Stimulated activated naive CD8-positive, alpha-beta T cell treated with anti-CD3 and anti-CD28 coated beads, Interleukin-15, amount 100 ng/mL, for 72 hours (primary cell): ENCODE measurements at regions not wholly inside any gene's neighbourhood (a gene's known extent, or its start where the extent isn't known, plus 50 kb on each side); places are given as distances from the start of the nearest gene placed in this dataset.

ENCODE experiments used
- ATAC-seq: fragments of 150-1000 bp; cut with Tn5 transposase; 2 replicates; pipeline ENCODE4 v1.10.0; 2021; ENCODE audit warnings: mild to moderate bottlenecking, moderate library complexity
- DNase-seq, 2 donors: peaks; one replicate each; pipeline ENCODE4 v3.0.0; 2021 to 2022
- H3K27ac Mint-ChIP-seq, 2 donors: one replicate each; pipeline ENCODE4 v1.8.0; 2022; ENCODE audit warnings: mild to moderate bottlenecking in 2 of 2, mixed read lengths in 2 of 2, moderate library complexity in 2 of 2
- H3K27me3 Mint-ChIP-seq: one replicate; pipeline ENCODE4 v1.8.0; 2022; ENCODE audit warnings: mixed read lengths
- H3K4me1 Mint-ChIP-seq: one replicate; pipeline ENCODE4 v1.8.0; 2022; ENCODE audit warnings: mild to moderate bottlenecking, mixed read lengths
- H3K4me3 Mint-ChIP-seq, 2 donors: one replicate each; pipeline ENCODE4 v1.8.0; 2022; ENCODE audit warnings: mild to moderate bottlenecking in 2 of 2, mixed read lengths in 2 of 2, moderate library complexity in 1 of 2
- H3K9me3 Mint-ChIP-seq, 2 donors: one replicate each; pipeline ENCODE4 v1.8.0; 2022; ENCODE audit warnings: mixed read lengths in 2 of 2

- no peaks in the 10 kb centered on the region for H3K27me3 Mint-ChIP-seq
- no peak for DNase-seq
- H3K9me3 Mint-ChIP-seq: no peaks in the 10 kb centered on the region
- peak; percentile 78 for ATAC-seq
- peaks cover 9% of the 10 kb centered on the region for H3K4me1 Mint-ChIP-seq
- H3K4me3 Mint-ChIP-seq: no peak overlapping the region
- peak overlapping the region; percentile 13 to 36 for H3K27ac Mint-ChIP-seq
Observed at GRCh38 chr16:85402910-85403692, 210.0 kb upstream of the GSE1 start.

- H3K27ac Mint-ChIP-seq: no peak overlapping the region
- DNase-seq (no peak), ATAC-seq (no peak)
- no peaks in the 10 kb centered on the region for H3K9me3 Mint-ChIP-seq
- peaks cover 9% of the 10 kb centered on the region for H3K4me1 Mint-ChIP-seq
- no peak overlapping the region for H3K4me3 Mint-ChIP-seq
- H3K27me3 Mint-ChIP-seq: no peaks in the 10 kb centered on the region
Observed at GRCh38 chr16:85403693-85404092, 209.4 kb upstream of the GSE1 start.

GRCh38 chr16:85412911-85413520, 200.1 kb upstream of the GSE1 start:
- H3K4me1 Mint-ChIP-seq: peaks cover 23% of the 10 kb centered on the region
- no peak for DNase-seq
- no peaks in the 10 kb centered on the region for H3K27me3 Mint-ChIP-seq

GRCh38 chr16:85413691-85414663, 199.1 kb upstream of the GSE1 start:
- Mint-ChIP-seq H3K4me1 (peaks cover 23% of the 10 kb centered on the region), H3K4me3 (no peak overlapping the region), H3K27me3 (no peaks in the 10 kb centered on the region), H3K9me3 (peaks cover 0 to 19% of the 10 kb centered on the region in 2 donors), H3K27ac (no peak overlapping the region)
- ATAC-seq (no peak), DNase-seq (no peak)

More at GRCh38 chr16:85412911-85413520, 200.1 kb upstream of the GSE1 start:
- Mint-ChIP-seq H3K27ac (no peak overlapping the region), H3K9me3 (peaks cover 0 to 19% of the 10 kb centered on the region in 2 donors), H3K4me3 (no peak overlapping the region)
- ATAC-seq: no peak

GRCh38 chr16:85415196-85416090, 197.7 kb upstream of the GSE1 start:
- H3K9me3 Mint-ChIP-seq: peaks cover 0 to 19% of the 10 kb centered on the region in 2 donors
- H3K4me3 Mint-ChIP-seq: no peak overlapping the region
- DNase-seq: no peak

GRCh38 chr16:85416228-85417109, 196.7 kb upstream of the GSE1 start:
- Mint-ChIP-seq H3K27me3 (no peaks in the 10 kb centered on the region), H3K9me3 (peaks cover 0 to 19% of the 10 kb centered on the region in 2 donors), H3K27ac (no peak overlapping the region), H3K4me1 (peaks cover 32% of the 10 kb centered on the region), H3K4me3 (no peak overlapping the region)
- ATAC-seq (peak; percentile 72), DNase-seq (peak; percentile 75 to 79)

More at GRCh38 chr16:85415196-85416090, 197.7 kb upstream of the GSE1 start:
- Mint-ChIP-seq H3K27ac (no peak overlapping the region), H3K27me3 (no peaks in the 10 kb centered on the region), H3K4me1 (peaks cover 25% of the 10 kb centered on the region)
- ATAC-seq: no peak

- Mint-ChIP-seq H3K27ac (no peak overlapping the region), H3K4me3 (no peak overlapping the region), H3K9me3 (peaks cover 0 to 19% of the 10 kb centered on the region in 2 donors), H3K27me3 (no peaks in the 10 kb centered on the region), H3K4me1 (peaks cover 32% of the 10 kb centered on the region)
- DNase-seq (no peak), ATAC-seq (no peak)
Observed at GRCh38 chr16:85417156-85417860, 195.8 kb upstream of the GSE1 start.

- H3K9me3 Mint-ChIP-seq: peaks cover 0 to 6% of the 10 kb centered on the region in 2 donors
- no peak for DNase-seq
- no peak overlapping the region for H3K27ac Mint-ChIP-seq
- peaks cover 32% of the 10 kb centered on the region for H3K4me1 Mint-ChIP-seq
- H3K4me3 Mint-ChIP-seq: no peak overlapping the region
- H3K27me3 Mint-ChIP-seq: no peaks in the 10 kb centered on the region
- no peak for ATAC-seq
Observed at GRCh38 chr16:85418978-85419491, 194.1 kb upstream of the GSE1 start.

GRCh38 chr16:85419503-85420408, 193.4 kb upstream of the GSE1 start:
- Mint-ChIP-seq H3K27me3 (no peaks in the 10 kb centered on the region), H3K9me3 (no peaks in the 10 kb centered on the region), H3K27ac (no peak overlapping the region), H3K4me3 (no peak overlapping the region), H3K4me1 (peaks cover 27% of the 10 kb centered on the region)
- DNase-seq: no peak
- ATAC-seq: no peak

GRCh38 chr16:85420501-85421337, 192.4 kb upstream of the GSE1 start:
- peaks cover 22% of the 10 kb centered on the region for H3K4me1 Mint-ChIP-seq
- peak; percentile 75 for ATAC-seq

GRCh38 chr16:85421338-85422195, 191.6 kb upstream of the GSE1 start:
- no peak for DNase-seq
- H3K9me3 Mint-ChIP-seq: no peaks in the 10 kb centered on the region

More at GRCh38 chr16:85420501-85421337, 192.4 kb upstream of the GSE1 start:
- Mint-ChIP-seq H3K27me3 (no peaks in the 10 kb centered on the region), H3K4me3 (no peak overlapping the region), H3K27ac (no peak overlapping the region), H3K9me3 (no peaks in the 10 kb centered on the region)
- DNase-seq: peak; percentile 78 to 83

More at GRCh38 chr16:85421338-85422195, 191.6 kb upstream of the GSE1 start:
- H3K27me3 Mint-ChIP-seq: no peaks in the 10 kb centered on the region
- no peak overlapping the region for H3K4me3 Mint-ChIP-seq
- H3K27ac Mint-ChIP-seq: no peak overlapping the region
- H3K4me1 Mint-ChIP-seq: peaks cover 16% of the 10 kb centered on the region
- ATAC-seq: no peak
